ENCODE measurements at regions not wholly inside any gene's neighbourhood (a gene's known extent, or its start where the extent isn't known, plus 50 kb on each side); places are given as distances from the start of the nearest gene placed in this dataset.

DNA sequence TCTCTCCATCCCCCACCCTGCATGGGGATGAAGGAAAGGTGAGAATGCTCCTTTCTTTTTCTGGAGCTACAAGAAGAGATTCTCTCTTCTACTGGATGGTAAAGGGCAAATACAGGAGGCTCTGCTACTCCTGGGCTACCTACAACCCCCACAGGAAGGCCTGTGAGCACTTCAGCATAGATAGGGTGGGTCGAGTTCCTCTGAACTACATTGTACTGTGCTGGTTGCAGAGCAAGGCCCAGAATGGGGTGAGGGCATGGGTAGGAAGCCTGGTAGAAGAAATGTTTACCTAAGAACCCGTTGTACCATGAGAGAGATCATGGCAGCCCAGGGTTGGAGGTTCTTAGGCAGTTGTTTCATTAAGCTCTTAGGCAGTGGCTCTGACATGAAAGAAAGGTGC lies 510.4 kb downstream of the MID1IP1 start:
- POLR2A ChIA-PET: no interaction called here
- Histone ChIP-seq H3K4me2 (no peak overlapping the region), H3F3A (replicated peaks; ENCODE audit: insufficient read depth) (no peaks in the 10 kb centered on the region), H3K4me3 (ENCODE audit: low read depth in 2 of 2, low read length in 1 of 2) (no peak overlapping the region), H3K4me1 (ENCODE audit: control insufficient read depth in 1 of 2, insufficient read depth in 2 of 2, low read depth in 1 of 2, low read length in 1 of 2) (peaks cover 0 to 7% of the 10 kb centered on the region in 2 experiments; a peak in 1 of 4 replicates), H3K27ac (ENCODE audit: low read depth in 2 of 2, low read length in 1 of 2) (no peak overlapping the region), H3K79me2 (ENCODE audit: insufficient read depth) (no peaks in the 10 kb centered on the region), H3K9me3 (no peaks in the 10 kb centered on the region), H3K9me2 (no peaks in the 10 kb centered on the region), H4K20me1 (ENCODE audit: insufficient read depth) (no peaks in the 10 kb centered on the region), H3K9ac (no peak overlapping the region), H2AFZ (ENCODE audit: low read depth) (no peak overlapping the region), H3K36me3 (replicated peaks in 1 of 2; ENCODE audit: control insufficient read depth in 1 of 2, insufficient read depth in 2 of 2, low read length in 1 of 2) (no peaks in the 10 kb centered on the region), H3K27me3 (ENCODE audit: insufficient read depth) (peaks cover 5% of the 10 kb centered on the region; the same call in 1 of the 2 replicates)
- 7% methylated on average over 2 of the region's 2 CpGs for whole genome bisulfite sequencing (ENCODE audit: low lambda C conversion rate)
- CTCF ChIA-PET: interaction anchor here (1.0 to 1.5 kb wide), 2 partner anchors 34 to 50 kb away, joined by 3 to 5 read pairs; no protein-coding TSS in a partner anchor
- no peak for DNase-seq
- TF ChIP-seq RCOR1 (IDR thresholded peaks at IDR 0.05; ENCODE audit: low read length) (no peak), RAD21 (IDR thresholded peaks at IDR 0.05; ENCODE audit: low read length) (no peak), SMC3 (IDR thresholded peaks at IDR 0.05; ENCODE audit: low read depth, low read length) (no peak), TCF12 (IDR thresholded peaks at IDR 0.05) (no peak), FOXM1 (IDR thresholded peaks at IDR 0.05; ENCODE audit: low read depth) (no peak), TEAD4 (IDR thresholded peaks at IDR 0.05; ENCODE audit: borderline replicate concordance, insufficient read depth) (no peak), RFX5 (IDR thresholded peaks at IDR 0.05; ENCODE audit: low read length) (no peak), TAF1 (IDR thresholded peaks at IDR 0.05; ENCODE audit: borderline replicate concordance, low read depth, low read length) (no peak), MXI1 (IDR thresholded peaks at IDR 0.05; ENCODE audit: low read depth, low read length) (no peak), NRF1 (IDR thresholded peaks at IDR 0.05; ENCODE audit: low read depth, low read length) (no peak), YY1 (IDR thresholded peaks at IDR 0.05; ENCODE audit: low read depth) (no peak)
- TF ChIP-seq, protein P1, sequence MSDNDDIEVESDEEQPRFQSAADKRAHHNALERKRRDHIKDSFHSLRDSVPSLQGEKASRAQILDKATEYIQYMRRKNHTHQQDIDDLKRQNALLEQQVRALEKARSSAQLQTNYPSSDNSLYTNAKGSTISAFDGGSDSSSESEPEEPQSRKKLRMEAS (IDR thresholded peaks at IDR 0.05; ENCODE audit: low read depth): no peak

- H3K27me3 ChIP-seq (ENCODE audit: insufficient read depth): peaks cover 5% of the 10 kb centered on the region; the same call in 1 of the 2 replicates
- H3K79me2 ChIP-seq (ENCODE audit: insufficient read depth): no peaks in the 10 kb centered on the region
- H3K27ac ChIP-seq (ENCODE audit: low read depth in 2 of 2, low read length in 1 of 2): no peak overlapping the region
- no peak for DNase-seq
- ChIA-PET CTCF (no interaction called here), POLR2A (no interaction called here)
- TF ChIP-seq, protein P1 (IDR thresholded peaks at IDR 0.05; ENCODE audit: low read depth): no peak
- no peak for TF ChIP-seq ZBTB33 (IDR thresholded peaks at IDR 0.05; ENCODE audit: borderline replicate concordance, low read depth)
- TF ChIP-seq NRF1 (IDR thresholded peaks at IDR 0.05; ENCODE audit: low read depth, low read length): no peak
- no peak for TF ChIP-seq TEAD4 (IDR thresholded peaks at IDR 0.05; ENCODE audit: borderline replicate concordance, insufficient read depth)
- TF ChIP-seq GABPA (IDR thresholded peaks at IDR 0.05; ENCODE audit: low read depth): no peak
- TF ChIP-seq IRF3 (IDR thresholded peaks at IDR 0.05; ENCODE audit: low read depth, low read length): no peak
- no peak for TF ChIP-seq GATA2 (CRISPR knock-in tag; IDR thresholded peaks at IDR 0.05)
- H3K9ac ChIP-seq: no peak overlapping the region
- no peaks in the 10 kb centered on the region for H3F3A ChIP-seq (replicated peaks; ENCODE audit: insufficient read depth)
- H3K36me3 ChIP-seq (replicated peaks in 1 of 2; ENCODE audit: control insufficient read depth in 1 of 2, insufficient read depth in 2 of 2, low read length in 1 of 2): no peaks in the 10 kb centered on the region
- no peaks in the 10 kb centered on the region for H3K9me3 ChIP-seq
- WGBS (ENCODE audit: low lambda C conversion rate): 22% methylated on average over 1 of the region's 1 CpG
- no peaks in the 10 kb centered on the region for H3K9me2 ChIP-seq
- peaks cover 0 to 7% of the 10 kb centered on the region in 2 experiments; a peak in 1 of 4 replicates for H3K4me1 ChIP-seq (ENCODE audit: control insufficient read depth in 1 of 2, insufficient read depth in 2 of 2, low read depth in 1 of 2, low read length in 1 of 2)
- no peaks in the 10 kb centered on the region for H4K20me1 ChIP-seq (ENCODE audit: insufficient read depth)
- H2AFZ ChIP-seq (ENCODE audit: low read depth): no peak overlapping the region
- no peak overlapping the region for H3K4me2 ChIP-seq
- H3K4me3 ChIP-seq (ENCODE audit: low read depth in 2 of 2, low read length in 1 of 2): no peak overlapping the region
Measured at GRCh38 chrX:39313146-39313545, 511.9 kb downstream of the MID1IP1 start.
